HG03135 (cell line): ENCODE measurements at regions not wholly inside any gene's neighbourhood (a gene's known extent, or its start where the extent isn't known, plus 50 kb on each side); places are given as distances from the start of the nearest gene placed in this dataset.

Experiments used
- ATAC-seq: cut with Tn5 transposase; IDR thresholded peaks from one replicate; pipeline ENCODE4 v1.9.1; 2021; ENCODE audit warnings: mild to moderate bottlenecking, moderate library complexity; ENCODE audit not compliant: unreplicated experiment

DNA sequence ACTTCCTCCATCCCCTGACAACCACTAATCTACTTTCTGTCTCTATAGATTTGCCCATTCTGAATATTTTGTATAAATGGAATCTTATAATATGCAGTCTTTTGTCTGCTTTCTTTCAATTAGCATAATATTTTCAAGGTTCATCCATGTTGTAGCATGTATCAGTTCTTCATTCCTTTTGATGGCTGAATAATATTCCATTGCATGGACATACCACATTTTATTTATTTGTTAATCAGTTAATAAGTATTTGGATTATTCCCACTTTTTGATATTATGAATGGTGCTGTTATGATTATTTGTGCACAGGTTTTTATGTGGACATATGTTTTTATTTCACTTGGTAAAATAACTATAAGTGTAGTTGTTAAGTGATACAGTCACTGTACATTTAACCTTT lies 155.1 kb upstream of the WSCD2 start:
- no peak for ATAC-seq

DNA sequence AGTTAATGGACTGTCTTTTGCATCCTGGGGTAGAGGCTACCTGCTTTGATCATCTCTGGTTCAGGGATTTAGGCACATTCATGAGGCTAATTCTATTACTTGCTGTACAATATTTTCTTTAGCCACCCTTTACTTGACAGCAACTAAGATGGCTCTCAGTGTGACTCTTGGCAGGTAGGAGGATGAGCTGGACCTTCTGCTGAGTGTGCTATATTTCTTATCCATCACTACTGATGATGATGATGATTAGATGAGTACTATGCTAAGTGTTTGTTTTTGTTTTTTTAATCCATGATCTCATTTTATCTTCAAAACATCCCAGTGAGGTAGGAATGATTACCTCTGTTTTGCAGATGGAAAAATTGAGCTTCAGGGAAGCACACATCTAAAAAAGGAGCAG lies 152.8 kb upstream of the WSCD2 start:
- ATAC-seq = no peak

DNA sequence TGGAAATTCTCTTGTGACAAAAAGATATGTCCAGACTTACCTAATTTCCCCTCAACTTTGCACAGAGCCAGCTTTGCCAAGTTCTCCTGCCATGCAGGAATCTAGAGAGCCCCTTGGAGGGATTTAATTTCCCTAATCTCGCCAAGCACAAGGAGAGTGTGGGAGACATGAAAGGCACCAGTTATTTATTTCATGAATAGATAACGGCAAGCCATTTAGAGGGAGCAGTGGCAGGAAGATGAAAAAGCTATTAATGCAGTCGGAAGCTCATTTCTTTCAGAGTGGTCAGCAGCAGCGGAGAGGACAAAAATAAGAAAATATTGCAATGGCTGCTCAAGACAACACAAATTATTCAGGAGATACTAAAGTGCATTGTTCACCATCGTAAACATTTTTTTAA lies 150.9 kb upstream of the WSCD2 start:
- ATAC-seq = no peak

DNA sequence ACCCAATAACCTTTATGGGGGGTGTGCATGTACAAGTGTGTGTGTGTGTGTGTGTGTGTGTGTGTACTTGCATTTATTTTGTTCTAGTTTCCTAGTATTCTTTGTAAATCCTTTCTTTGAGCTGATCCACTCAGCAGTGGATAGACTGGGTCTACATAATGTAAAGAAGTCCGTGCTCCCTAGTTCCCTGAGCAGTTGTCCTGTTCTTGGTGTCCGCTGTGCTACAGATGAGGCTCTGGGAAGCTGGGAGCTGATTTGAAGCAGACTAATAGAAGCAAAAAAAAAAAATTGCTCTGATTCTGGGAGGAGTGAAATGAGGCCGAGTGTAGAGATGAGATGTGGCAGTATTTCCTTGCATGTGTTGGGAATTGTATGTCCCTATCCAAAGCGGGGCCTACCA lies 150.4 kb upstream of the WSCD2 start:
- ATAC-seq = no peak

DNA sequence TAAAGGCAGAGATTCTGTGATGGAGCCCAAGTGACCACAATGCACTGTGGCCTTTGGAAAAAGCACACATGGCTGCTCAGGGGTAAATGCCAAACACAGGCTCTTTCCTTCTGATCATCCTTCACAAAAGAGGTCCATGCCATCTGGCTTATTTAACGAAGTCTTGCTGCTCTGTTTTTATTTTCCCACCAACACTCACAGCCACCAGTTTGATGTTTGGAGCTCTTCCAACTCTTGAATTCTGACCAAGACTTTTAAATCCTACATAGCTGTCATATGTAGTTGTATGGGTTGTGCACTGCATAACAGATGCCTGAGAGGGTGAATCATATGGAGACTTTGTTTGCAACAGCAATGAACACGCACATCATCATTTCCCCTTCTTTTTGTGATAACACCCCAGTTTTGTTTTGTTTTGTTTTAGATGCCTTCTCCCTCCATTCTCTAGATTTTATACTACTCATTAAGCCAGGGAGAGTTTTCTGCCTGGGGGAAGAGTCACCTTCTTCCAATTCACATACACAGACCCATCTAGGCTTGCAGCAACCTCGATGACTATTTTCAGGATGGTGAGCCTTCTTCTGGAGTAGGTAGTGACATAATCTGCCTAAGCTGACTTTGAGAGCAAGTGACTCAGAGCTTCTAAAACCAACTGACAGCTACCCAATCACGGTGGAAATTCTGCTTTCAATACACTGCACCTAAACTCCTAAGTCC lies 145.2 kb upstream of the WSCD2 start:
- ATAC-seq = no peak

DNA sequence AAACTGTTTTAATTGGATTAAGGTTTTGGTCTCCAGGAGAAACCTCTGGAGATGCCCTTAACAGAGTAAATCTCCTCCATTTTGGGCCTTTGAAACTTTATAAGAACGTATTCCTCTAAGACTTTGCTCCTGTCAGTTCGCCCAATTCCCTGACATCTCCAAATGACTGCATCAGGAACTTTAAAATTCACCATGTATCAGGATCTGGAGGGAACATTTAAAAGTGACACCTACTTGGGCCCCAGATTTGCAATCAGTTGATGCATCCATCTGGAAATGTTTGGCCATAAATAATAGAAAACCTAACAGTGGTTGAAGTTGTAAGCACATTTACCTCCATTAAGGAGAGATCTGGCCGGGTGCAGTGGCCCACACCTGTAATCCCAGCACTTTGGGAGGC lies 144.1 kb upstream of the WSCD2 start:
- no peak for ATAC-seq

DNA sequence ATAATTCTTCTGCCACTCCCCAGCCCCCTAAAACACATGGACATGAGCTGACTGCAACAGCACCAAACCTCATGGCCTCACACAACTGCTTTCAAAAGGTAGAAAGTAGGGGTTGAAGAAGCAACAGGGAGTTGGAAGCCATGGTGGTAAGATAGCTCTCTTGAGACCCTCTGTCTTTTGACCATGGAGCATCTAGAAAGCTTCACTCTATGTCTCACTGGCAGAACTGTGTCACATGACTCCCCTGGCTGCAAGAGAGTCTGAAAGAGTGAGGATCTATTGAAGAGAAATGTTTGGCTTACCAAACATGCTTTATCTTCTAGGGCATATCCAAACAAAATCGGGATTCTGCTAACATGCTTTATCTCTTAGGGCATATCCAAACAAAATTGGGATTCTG lies 142.9 kb upstream of the WSCD2 start:
- ATAC-seq = no peak

DNA sequence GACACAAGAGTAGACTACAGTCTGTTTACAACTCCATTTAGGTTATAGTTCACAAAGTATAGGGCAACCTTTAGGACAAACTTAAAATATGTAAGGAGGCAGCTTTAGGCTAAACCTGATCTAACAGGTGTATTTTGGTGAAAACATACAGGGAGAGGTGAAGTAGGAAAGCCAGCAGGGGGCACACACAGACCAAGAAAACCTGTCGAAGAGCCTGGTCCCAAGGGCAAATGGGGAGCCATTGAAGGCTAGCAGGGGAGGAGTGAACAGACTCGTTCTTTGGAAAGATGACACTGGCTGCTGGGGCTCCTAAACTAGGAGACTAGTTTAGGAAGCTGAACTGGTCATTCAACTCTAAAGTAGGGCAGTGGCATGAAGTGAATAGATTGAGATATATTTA lies 138.8 kb upstream of the WSCD2 start:
- no peak for ATAC-seq

DNA sequence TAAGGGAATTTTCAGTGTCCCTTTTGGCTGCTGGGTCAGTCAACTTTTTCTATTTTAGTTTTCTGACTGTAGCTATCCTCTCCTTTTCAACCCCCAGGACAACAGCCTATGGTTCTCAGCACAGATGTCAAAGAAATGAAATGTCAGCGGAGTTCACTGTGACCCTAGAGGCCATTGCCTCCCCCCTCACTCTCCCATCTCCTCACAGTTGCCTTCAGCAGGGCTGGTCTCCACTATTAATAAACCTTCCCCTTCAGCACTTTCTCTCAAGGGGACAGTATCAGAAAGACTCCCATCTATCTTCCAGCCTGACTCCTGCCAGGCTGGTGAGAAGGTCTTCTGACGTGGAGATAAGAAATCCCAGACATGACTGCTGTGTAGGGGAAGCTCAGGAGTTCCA lies 137.1 kb upstream of the WSCD2 start:
- ATAC-seq = no peak

DNA sequence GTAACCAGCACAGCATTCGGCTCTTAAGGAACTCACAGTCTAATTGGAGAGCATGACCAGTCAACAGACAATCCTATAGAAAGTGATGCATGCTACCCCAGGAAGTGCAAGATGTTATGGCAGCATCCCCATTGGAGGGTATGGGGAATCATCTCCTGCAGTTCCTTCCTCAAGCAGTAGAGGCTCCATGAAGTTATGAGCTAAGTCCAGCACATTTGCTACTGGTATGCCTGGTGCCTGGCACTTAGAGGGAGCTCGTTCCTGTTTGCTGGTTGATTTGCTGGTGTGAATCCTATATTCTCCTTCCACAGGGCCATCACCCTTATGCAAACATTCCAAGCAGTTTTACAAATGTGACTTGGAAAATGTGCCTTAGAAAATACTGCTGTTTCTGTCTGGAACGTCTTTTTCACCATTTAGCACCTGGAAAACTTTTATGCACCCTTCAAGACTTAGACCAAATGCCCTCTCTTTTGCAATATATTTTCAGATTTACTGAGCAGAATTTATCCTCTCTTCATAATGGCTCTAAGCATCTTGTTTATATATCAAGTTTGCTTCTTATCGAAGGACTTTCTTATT lies 136.1 kb upstream of the WSCD2 start:
- no peak for ATAC-seq

DNA sequence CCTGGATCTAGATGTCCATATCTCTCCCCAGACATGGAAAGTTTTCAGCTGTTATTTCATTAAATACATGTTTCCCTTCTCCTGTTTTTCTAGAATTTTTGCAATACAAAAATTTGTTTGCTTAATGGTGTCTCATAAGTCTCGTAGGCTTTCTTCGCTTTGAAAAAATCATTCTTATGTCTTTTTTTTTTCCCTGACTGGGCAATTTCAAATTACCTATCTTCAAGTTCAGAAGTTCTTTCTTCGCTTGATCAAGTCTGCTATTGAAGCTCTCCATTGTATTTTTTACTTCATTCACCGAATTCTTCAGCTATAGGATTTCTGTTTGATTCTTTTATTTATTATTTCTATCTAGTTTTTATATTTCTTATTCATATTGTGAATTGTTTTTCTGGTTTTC lies 130.2 kb upstream of the WSCD2 start:
- ATAC-seq = no peak

DNA sequence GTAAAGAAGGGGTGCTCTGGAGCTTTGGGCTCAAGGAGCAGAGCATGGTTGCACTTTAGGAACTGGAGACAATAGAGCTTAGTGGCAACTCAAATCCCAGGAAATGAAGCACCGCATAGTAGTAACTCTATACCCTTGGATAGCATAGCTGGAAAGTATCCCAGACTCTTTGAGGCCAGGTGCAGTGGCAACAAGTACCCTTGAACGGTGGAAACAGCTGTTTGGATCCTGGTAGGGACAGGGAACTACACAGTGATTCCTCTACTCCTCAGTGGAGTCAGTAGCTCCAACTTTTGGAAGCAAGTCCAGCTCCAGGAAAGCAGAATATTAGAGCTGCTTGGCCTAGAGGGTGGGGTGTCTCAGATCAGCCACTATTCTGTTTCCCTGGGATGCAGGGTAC lies 129.0 kb upstream of the WSCD2 start:
- no peak for ATAC-seq

DNA sequence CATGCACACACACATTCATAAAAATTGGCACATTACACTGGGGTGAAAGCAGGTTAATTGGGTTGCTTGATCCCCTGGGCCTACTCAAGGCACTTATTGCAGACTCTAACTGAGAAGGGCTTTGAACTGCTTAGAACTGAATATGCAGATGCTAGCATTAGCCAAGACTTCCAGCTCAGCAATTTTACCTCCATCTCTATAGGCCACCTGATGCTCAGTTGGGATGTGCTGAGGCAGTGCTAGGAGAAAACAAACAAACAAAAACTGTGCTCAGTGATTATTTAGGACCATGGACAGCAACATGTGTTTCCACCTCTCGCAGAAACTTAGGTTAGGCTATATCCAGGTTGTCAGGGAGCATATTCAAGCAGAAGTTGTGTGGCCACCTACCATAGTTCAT lies 124.8 kb upstream of the WSCD2 start:
- ATAC-seq = no peak

DNA sequence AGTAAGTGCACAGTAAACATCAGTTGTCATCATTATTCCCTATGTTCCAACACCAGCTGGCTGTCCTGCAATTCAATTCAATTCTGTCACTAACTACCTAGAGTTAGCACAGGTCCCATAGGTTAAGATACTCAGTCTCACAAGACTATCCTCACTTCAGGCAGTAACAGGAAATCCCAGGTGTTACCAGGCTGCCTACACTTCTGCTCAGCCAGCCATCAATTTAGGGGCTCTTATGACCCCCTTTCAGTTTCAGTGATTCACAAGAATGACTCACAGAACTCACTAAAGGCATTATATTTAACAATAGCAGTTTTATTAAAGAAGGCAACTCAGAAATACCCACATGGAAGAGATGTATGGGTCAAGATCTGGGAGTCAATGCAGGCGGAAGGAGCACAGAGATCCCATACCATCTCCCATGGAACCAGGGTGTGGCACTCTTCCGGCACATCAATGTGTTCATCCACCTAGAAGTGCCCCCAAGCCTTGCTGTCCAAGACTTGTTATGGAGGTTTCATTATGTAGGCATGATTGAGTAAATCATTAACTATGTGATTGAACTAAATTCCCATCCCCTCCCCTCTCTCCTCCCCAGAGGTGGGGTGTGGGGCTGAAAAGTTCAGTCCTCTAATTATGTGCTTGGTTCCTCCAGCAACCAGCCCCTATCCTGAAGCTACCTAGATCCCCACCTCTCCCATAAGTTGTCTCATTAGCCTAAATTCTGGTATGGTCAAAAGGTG lies 120.8 kb upstream of the WSCD2 start:
- ATAC-seq = no peak

DNA sequence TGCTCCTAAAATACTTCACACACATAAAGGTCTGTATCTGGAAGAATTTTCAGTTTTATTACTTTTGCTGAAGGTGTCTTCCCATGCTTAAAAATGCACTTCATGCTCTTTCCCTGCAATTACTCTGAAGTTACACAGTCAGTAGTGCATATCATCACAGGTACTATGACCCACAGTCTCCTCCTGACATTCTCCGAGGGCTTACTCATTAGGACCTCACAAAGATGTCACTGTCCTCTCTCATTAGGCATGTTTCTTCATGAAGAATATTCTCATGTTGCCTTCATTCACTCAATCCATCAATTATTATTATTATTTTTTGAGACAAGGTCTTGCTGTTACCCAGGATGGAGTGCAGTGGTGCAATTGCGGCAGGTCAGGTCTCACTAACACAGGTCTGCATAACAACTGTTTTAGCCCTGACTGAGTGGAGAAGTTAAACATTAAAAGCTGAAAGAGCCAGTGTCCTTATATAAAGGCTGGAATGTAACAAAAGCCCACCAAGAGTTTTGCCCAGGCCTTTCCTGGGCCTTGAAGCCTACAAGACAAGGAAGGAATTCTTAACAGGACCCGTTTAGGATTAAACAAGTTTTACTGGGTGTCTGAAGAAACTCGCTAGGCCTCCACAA lies 119.5 kb upstream of the WSCD2 start:
- ATAC-seq = no peak

DNA sequence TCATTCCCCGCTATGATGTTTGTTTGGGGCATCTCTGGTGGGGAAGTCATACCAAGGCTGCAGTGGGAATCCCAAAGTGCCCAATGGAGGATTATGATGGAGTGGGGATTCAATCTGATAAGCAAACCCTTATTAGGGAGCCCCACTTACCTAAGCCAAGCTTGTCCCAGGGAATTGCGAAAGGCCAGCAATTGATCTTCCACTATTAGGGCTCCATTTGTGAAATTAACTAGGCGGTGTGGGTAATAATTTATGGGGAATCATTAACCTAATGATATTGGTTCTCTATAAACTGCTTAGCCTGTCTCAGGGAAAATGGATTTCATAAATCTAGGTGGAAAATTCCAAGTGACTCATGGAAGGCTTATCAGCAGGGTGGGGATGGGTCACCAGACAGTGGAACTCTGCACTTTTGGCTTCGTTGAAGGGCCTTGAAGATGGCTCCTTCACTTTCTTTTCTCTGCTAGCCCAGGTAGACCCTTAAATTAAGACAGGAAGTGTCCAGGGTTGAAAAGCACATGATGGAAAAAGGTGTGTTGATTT lies 113.0 kb upstream of the WSCD2 start:
- no peak for ATAC-seq

DNA sequence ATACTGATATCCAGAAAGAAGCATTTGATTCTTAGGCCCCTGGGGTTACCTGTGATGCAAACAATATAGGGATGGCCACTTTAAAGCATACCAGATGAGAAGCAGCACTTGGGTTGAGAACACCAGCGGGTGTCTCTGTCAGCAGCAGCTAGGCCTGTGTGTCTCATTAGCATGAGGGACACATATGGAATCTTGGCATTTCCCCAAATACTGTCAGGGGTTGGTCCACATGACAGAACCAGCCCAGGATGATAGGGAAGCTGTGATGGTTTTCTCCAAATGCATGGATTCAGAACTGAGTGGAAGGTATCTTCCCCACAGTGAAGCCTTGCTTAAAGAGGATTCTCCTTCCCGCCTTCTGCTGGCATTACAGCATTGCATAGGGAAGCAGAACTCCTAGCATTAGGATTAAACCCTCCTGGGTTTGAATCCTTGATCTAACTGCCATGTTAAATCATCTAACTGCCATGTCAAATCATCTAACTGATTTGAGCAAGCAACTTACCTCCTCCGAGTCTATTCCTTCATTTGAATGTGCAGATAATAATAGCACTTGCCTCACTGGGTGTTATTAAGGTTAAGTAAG lies 111.5 kb upstream of the WSCD2 start:
- no peak for ATAC-seq

DNA sequence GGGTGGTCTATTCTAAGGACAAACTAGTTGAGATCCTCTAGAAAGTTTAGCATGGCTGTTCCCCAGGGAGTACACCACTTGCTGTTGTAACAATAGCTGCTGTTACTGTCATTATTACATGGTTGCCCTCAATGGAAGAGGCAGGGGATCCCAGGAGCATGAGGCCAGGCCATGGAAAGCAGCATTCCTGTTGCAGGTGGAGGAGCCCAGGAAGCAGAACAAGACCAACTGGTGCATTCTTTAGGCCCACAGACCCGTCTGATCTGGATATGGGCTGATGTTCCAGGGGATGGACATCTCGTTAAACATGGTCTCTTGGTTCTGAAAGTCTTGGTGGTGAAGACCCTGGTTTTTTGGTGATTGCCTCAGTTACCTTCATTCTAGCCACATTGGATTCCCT lies 109.2 kb upstream of the WSCD2 start:
- ATAC-seq = no peak

DNA sequence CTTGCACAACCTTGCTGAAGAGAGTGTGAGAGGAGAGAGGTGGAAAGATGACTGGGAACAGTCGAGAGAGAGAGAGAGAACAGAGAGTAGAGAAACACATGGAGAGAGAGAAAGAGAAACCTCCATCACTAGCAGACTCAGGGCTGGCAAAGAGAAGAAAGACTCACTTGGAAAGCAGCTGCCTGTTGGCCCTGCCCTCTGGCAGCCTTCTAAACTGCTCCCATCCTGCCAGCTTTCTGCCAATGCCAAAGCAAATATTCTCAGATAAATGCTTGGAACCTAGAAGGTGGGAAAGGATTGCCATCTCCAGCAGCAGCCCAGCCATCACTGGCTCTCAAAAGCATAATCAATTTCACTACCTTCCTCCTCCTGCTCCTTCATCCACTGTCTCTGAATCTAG lies 107.9 kb upstream of the WSCD2 start:
- no peak for ATAC-seq

DNA sequence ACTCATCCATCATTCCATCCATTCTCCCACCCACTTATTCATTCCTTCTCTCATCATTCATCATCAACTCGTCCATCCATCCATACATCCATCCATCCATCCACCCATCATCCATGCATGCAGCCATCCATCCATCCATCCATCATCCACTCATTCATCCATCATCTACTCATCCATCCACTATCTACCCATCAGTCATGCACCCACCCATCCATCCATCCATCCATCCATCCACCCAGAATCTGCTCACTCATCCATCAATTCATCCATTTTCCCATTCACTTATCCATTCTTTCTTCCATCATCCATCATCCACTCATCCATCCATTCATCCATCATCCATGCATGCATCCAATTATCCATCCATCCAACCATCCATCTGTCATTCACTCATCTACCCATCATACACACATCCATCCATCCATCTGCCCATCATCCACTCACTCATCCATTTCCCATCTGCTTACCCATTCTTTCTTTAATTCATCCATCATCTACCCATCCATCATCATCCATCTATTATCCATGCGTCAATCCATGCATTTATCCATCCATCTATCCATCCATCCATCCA lies 107.1 kb upstream of the WSCD2 start:
- no peak for ATAC-seq
